ENCODE measurements at regions not wholly inside any gene's neighbourhood (a gene's known extent, or its start where the extent isn't known, plus 50 kb on each side); places are given as distances from the start of the nearest gene placed in this dataset.

GRCh38 chr5:175103746-175104145 is 340.2 kb downstream of the DRD1 start:
- Histone ChIP-seq H3K27me3 (ENCODE audit: low read length) (peaks cover 3% of the 10 kb centered on the region; the same call in 1 of the 2 replicates), H3K36me3 (ENCODE audit: insufficient read depth, low read length) (no peaks in the 10 kb centered on the region), H3K4me1 (ENCODE audit: low read length) (no peaks in the 10 kb centered on the region), H3K9ac (ENCODE audit: low read length) (no peak overlapping the region), H3K9me2 (replicated peaks; ENCODE audit: insufficient read depth, low read length) (no peaks in the 10 kb centered on the region; the same call in 1 of the 2 replicates), H3K79me2 (ENCODE audit: low read length) (no peaks in the 10 kb centered on the region), H3K27ac (ENCODE audit: low read length) (no peak overlapping the region), H3K9me3 (ENCODE audit: low read length) (no peaks in the 10 kb centered on the region), H2AFZ (ENCODE audit: low read length) (no peak overlapping the region), H3K4me2 (ENCODE audit: low read depth, low read length, poor library complexity, severe bottlenecking) (no peak overlapping the region), H3K4me3 (ENCODE audit: low read length) (no peak overlapping the region), H4K20me1 (ENCODE audit: insufficient read depth, low read depth, low read length) (no peaks in the 10 kb centered on the region)
- no peak for DNase-seq

- H3K27me3 ChIP-seq (ENCODE audit: low read length), result peaks cover 3% of the 10 kb centered on the region; the same call in 1 of the 2 replicates
- no peaks in the 10 kb centered on the region for H3K36me3 ChIP-seq (ENCODE audit: insufficient read depth, low read length)
- H3K27ac ChIP-seq (ENCODE audit: low read length), result no peak overlapping the region
- DNase-seq, result no peak
- no peak overlapping the region for H3K4me3 ChIP-seq (ENCODE audit: low read length)
- H4K20me1 ChIP-seq (ENCODE audit: insufficient read depth, low read depth, low read length), result no peaks in the 10 kb centered on the region
- H3K9me2 ChIP-seq (replicated peaks; ENCODE audit: insufficient read depth, low read length), result no peaks in the 10 kb centered on the region
- no peak overlapping the region for H2AFZ ChIP-seq (ENCODE audit: low read length)
- no peaks in the 10 kb centered on the region for H3K4me1 ChIP-seq (ENCODE audit: low read length)
- H3K4me2 ChIP-seq (ENCODE audit: low read depth, low read length, poor library complexity, severe bottlenecking), result no peak overlapping the region
- H3K9me3 ChIP-seq (ENCODE audit: low read length), result no peaks in the 10 kb centered on the region
- no peak overlapping the region for H3K9ac ChIP-seq (ENCODE audit: low read length)
- H3K79me2 ChIP-seq (ENCODE audit: low read length), result no peaks in the 10 kb centered on the region
Measured at GRCh38 chr5:175102717-175103116, 341.3 kb downstream of the DRD1 start.

GRCh38 chr5:175098301-175098700 is 345.7 kb downstream of the DRD1 start:
- H3K4me1 ChIP-seq (ENCODE audit: low read length), result no peaks in the 10 kb centered on the region
- no peak overlapping the region for H3K4me2 ChIP-seq (ENCODE audit: low read depth, low read length, poor library complexity, severe bottlenecking)
- H3K27me3 ChIP-seq (ENCODE audit: low read length), result peaks cover 3% of the 10 kb centered on the region; the same call in 1 of the 2 replicates
- DNase-seq, result no peak
- no peaks in the 10 kb centered on the region for H3K9me2 ChIP-seq (replicated peaks; ENCODE audit: insufficient read depth, low read length)
- no peak overlapping the region for H2AFZ ChIP-seq (ENCODE audit: low read length)
- no peaks in the 10 kb centered on the region for H4K20me1 ChIP-seq (ENCODE audit: insufficient read depth, low read depth, low read length)
- H3K9me3 ChIP-seq (ENCODE audit: low read length), result no peaks in the 10 kb centered on the region
- H3K27ac ChIP-seq (ENCODE audit: low read length), result no peak overlapping the region
- H3K9ac ChIP-seq (ENCODE audit: low read length), result no peak overlapping the region
- H3K36me3 ChIP-seq (ENCODE audit: insufficient read depth, low read length), result no peaks in the 10 kb centered on the region
- no peak overlapping the region for H3K4me3 ChIP-seq (ENCODE audit: low read length)
- H3K79me2 ChIP-seq (ENCODE audit: low read length), result no peaks in the 10 kb centered on the region

- no peak overlapping the region for H3K27ac ChIP-seq (ENCODE audit: low read length)
- no peak overlapping the region for H3K4me2 ChIP-seq (ENCODE audit: low read depth, low read length, poor library complexity, severe bottlenecking)
- no peaks in the 10 kb centered on the region for H3K36me3 ChIP-seq (ENCODE audit: insufficient read depth, low read length)
- H3K9ac ChIP-seq (ENCODE audit: low read length), result no peak overlapping the region
- H2AFZ ChIP-seq (ENCODE audit: low read length), result no peak overlapping the region
- H3K4me3 ChIP-seq (ENCODE audit: low read length), result no peak overlapping the region
- no peaks in the 10 kb centered on the region for H3K9me2 ChIP-seq (replicated peaks; ENCODE audit: insufficient read depth, low read length)
- no peak for DNase-seq
- no peaks in the 10 kb centered on the region for H3K9me3 ChIP-seq (ENCODE audit: low read length)
- H3K79me2 ChIP-seq (ENCODE audit: low read length), result no peaks in the 10 kb centered on the region
- H3K4me1 ChIP-seq (ENCODE audit: low read length), result no peaks in the 10 kb centered on the region
- peaks cover 3% of the 10 kb centered on the region; the same call in 1 of the 2 replicates for H3K27me3 ChIP-seq (ENCODE audit: low read length)
- no peaks in the 10 kb centered on the region for H4K20me1 ChIP-seq (ENCODE audit: insufficient read depth, low read depth, low read length)
Measured at GRCh38 chr5:175096469-175097165, 347.4 kb downstream of the DRD1 start.

GRCh38 chr5:175094461-175094860 is 349.5 kb downstream of the DRD1 start:
- Histone ChIP-seq H3K27me3 (ENCODE audit: low read length) (no peaks in the 10 kb centered on the region), H2AFZ (ENCODE audit: low read length) (no peak overlapping the region), H3K4me3 (ENCODE audit: low read length) (no peak overlapping the region), H3K4me1 (ENCODE audit: low read length) (no peaks in the 10 kb centered on the region), H3K9me3 (ENCODE audit: low read length) (no peaks in the 10 kb centered on the region), H3K9me2 (replicated peaks; ENCODE audit: insufficient read depth, low read length) (no peaks in the 10 kb centered on the region), H3K9ac (ENCODE audit: low read length) (no peak overlapping the region), H3K27ac (ENCODE audit: low read length) (no peak overlapping the region), H3K36me3 (ENCODE audit: insufficient read depth, low read length) (no peaks in the 10 kb centered on the region), H3K4me2 (ENCODE audit: low read depth, low read length, poor library complexity, severe bottlenecking) (no peak overlapping the region), H4K20me1 (ENCODE audit: insufficient read depth, low read depth, low read length) (no peaks in the 10 kb centered on the region), H3K79me2 (ENCODE audit: low read length) (no peaks in the 10 kb centered on the region)
- no peak for DNase-seq

- H3K27me3 ChIP-seq (ENCODE audit: low read length), result no peaks in the 10 kb centered on the region
- H3K9me3 ChIP-seq (ENCODE audit: low read length), result no peaks in the 10 kb centered on the region
- no peaks in the 10 kb centered on the region for H4K20me1 ChIP-seq (ENCODE audit: insufficient read depth, low read depth, low read length)
- no peak overlapping the region for H2AFZ ChIP-seq (ENCODE audit: low read length)
- no peaks in the 10 kb centered on the region for H3K36me3 ChIP-seq (ENCODE audit: insufficient read depth, low read length)
- H3K27ac ChIP-seq (ENCODE audit: low read length), result no peak overlapping the region
- H3K4me2 ChIP-seq (ENCODE audit: low read depth, low read length, poor library complexity, severe bottlenecking), result no peak overlapping the region
- H3K79me2 ChIP-seq (ENCODE audit: low read length), result no peaks in the 10 kb centered on the region
- H3K4me3 ChIP-seq (ENCODE audit: low read length), result no peak overlapping the region
- no peaks in the 10 kb centered on the region for H3K9me2 ChIP-seq (replicated peaks; ENCODE audit: insufficient read depth, low read length)
- DNase-seq, result no peak
- no peak overlapping the region for H3K9ac ChIP-seq (ENCODE audit: low read length)
- no peaks in the 10 kb centered on the region for H3K4me1 ChIP-seq (ENCODE audit: low read length)
Measured at GRCh38 chr5:175092691-175093090, 351.3 kb downstream of the DRD1 start.

- H3K27me3 ChIP-seq (ENCODE audit: low read length), result no peaks in the 10 kb centered on the region
- DNase-seq, result no peak
Measured at GRCh38 chr5:175088963-175089362, 355.0 kb downstream of the DRD1 start.

GRCh38 chr5:175082866-175083590 is 358.6 kb downstream of the MSX2 start:
- Histone ChIP-seq H3K4me3 (ENCODE audit: low read length) (no peak overlapping the region), H3K27ac (ENCODE audit: low read length) (no peak overlapping the region), H3K79me2 (ENCODE audit: low read length) (no peaks in the 10 kb centered on the region), H3K9me3 (ENCODE audit: low read length) (no peaks in the 10 kb centered on the region), H3K9me2 (replicated peaks; ENCODE audit: insufficient read depth, low read length) (no peaks in the 10 kb centered on the region), H2AFZ (ENCODE audit: low read length) (no peak overlapping the region), H3K4me2 (ENCODE audit: low read depth, low read length, poor library complexity, severe bottlenecking) (no peak overlapping the region), H3K9ac (ENCODE audit: low read length) (no peak overlapping the region), H3K27me3 (ENCODE audit: low read length) (no peaks in the 10 kb centered on the region), H4K20me1 (ENCODE audit: insufficient read depth, low read depth, low read length) (no peaks in the 10 kb centered on the region), H3K36me3 (ENCODE audit: insufficient read depth, low read length) (no peaks in the 10 kb centered on the region), H3K4me1 (ENCODE audit: low read length) (no peaks in the 10 kb centered on the region)
- no peak for DNase-seq

More at GRCh38 chr5:175088963-175089362, 355.0 kb downstream of the DRD1 start:
- no peaks in the 10 kb centered on the region for H3K4me1 ChIP-seq (ENCODE audit: low read length)
- H3K9me2 ChIP-seq (replicated peaks; ENCODE audit: insufficient read depth, low read length), result no peaks in the 10 kb centered on the region
- H2AFZ ChIP-seq (ENCODE audit: low read length), result no peak overlapping the region
- H4K20me1 ChIP-seq (ENCODE audit: insufficient read depth, low read depth, low read length), result no peaks in the 10 kb centered on the region
- no peak overlapping the region for H3K4me3 ChIP-seq (ENCODE audit: low read length)
- no peak overlapping the region for H3K4me2 ChIP-seq (ENCODE audit: low read depth, low read length, poor library complexity, severe bottlenecking)
- H3K27ac ChIP-seq (ENCODE audit: low read length), result no peak overlapping the region
- no peaks in the 10 kb centered on the region for H3K79me2 ChIP-seq (ENCODE audit: low read length)
- no peaks in the 10 kb centered on the region for H3K9me3 ChIP-seq (ENCODE audit: low read length)
- no peak overlapping the region for H3K9ac ChIP-seq (ENCODE audit: low read length)
- H3K36me3 ChIP-seq (ENCODE audit: insufficient read depth, low read length), result no peaks in the 10 kb centered on the region
